ENCODE measurements at regions not wholly inside any gene's neighbourhood (a gene's known extent, or its start where the extent isn't known, plus 50 kb on each side); places are given as distances from the start of the nearest gene placed in this dataset.
A peak's percentile ranks its signal among the peaks of the same experiment; 100 is the strongest.

GRCh38 chr18:73842795-73843394 is 304.7 kb downstream of the FBXO15 start:
- TF ChIP-seq CTCF (IDR thresholded peaks at IDR 0.05; ENCODE audit: control insufficient read depth, insufficient read depth, low read depth, low read length, missing control alignments): peak; percentile 95
- DNase-seq (ENCODE audit: low read depth): no peak
- no peak overlapping the region for H3K4me3 ChIP-seq (ENCODE audit: control insufficient read depth, low read depth, low read length)

- TF ChIP-seq CTCF (IDR thresholded peaks at IDR 0.05; ENCODE audit: control insufficient read depth, insufficient read depth, low read depth, low read length, missing control alignments): peak; percentile 26
- H3K4me3 ChIP-seq (ENCODE audit: control insufficient read depth, low read depth, low read length): no peak overlapping the region
- DNase-seq (ENCODE audit: low read depth): no peak
Observed at GRCh38 chr18:73841661-73842060, 306.0 kb downstream of the FBXO15 start.

- no peak overlapping the region for H3K4me3 ChIP-seq (ENCODE audit: control insufficient read depth, low read depth, low read length)
- TF ChIP-seq CTCF (IDR thresholded peaks at IDR 0.05; ENCODE audit: control insufficient read depth, insufficient read depth, low read depth, low read length, missing control alignments): no peak
- no peak for DNase-seq (ENCODE audit: low read depth)
Observed at GRCh38 chr18:73840319-73840945, 307.2 kb downstream of the FBXO15 start.

GRCh38 chr18:73839441-73839840 is 308.2 kb downstream of the FBXO15 start:
- no peak for DNase-seq (ENCODE audit: low read depth)
- no peak for TF ChIP-seq CTCF (IDR thresholded peaks at IDR 0.05; ENCODE audit: control insufficient read depth, insufficient read depth, low read depth, low read length, missing control alignments)
- H3K4me3 ChIP-seq (ENCODE audit: control insufficient read depth, low read depth, low read length): no peak overlapping the region

GRCh38 chr18:73838107-73838506 is 309.5 kb downstream of the FBXO15 start:
- no peak for DNase-seq (ENCODE audit: low read depth)
- TF ChIP-seq CTCF (IDR thresholded peaks at IDR 0.05; ENCODE audit: control insufficient read depth, insufficient read depth, low read depth, low read length, missing control alignments): no peak
- H3K4me3 ChIP-seq (ENCODE audit: control insufficient read depth, low read depth, low read length): no peak overlapping the region

GRCh38 chr18:73835656-73836364 is 311.8 kb downstream of the FBXO15 start:
- no peak for TF ChIP-seq CTCF (IDR thresholded peaks at IDR 0.05; ENCODE audit: control insufficient read depth, insufficient read depth, low read depth, low read length, missing control alignments)
- H3K4me3 ChIP-seq (ENCODE audit: control insufficient read depth, low read depth, low read length): no peak overlapping the region
- DNase-seq (ENCODE audit: low read depth): no peak

All from AG09309 (cell line).